Activated T-helper 17 cell treated with anti-CD3 and anti-CD28 coated beads, Interleukin-2, amount 50 U/mL, for 72 hours (primary cell): ENCODE measurements at regions not wholly inside any gene's neighbourhood (a gene's known extent, or its start where the extent isn't known, plus 50 kb on each side); places are given as distances from the start of the nearest gene placed in this dataset.

Experiments
- ATAC-seq: fragments of 150-1000 bp; cut with Tn5 transposase; replicated peaks from 2 replicates; pipeline ENCODE4 v1.10.0; 2021; ENCODE audit warnings: mild to moderate bottlenecking, moderate library complexity
- H3K27ac Mint-ChIP-seq: one replicate; pipeline ENCODE4 v1.8.0; 2022; ENCODE audit warnings: mixed read lengths
- H3K27me3 Mint-ChIP-seq: one replicate; pipeline ENCODE4 v1.8.0; 2022; ENCODE audit warnings: mixed read lengths
- H3K36me3 Mint-ChIP-seq: one replicate; pipeline ENCODE4 v1.8.0; 2022; ENCODE audit warnings: low read depth, mild to moderate bottlenecking, mixed read lengths
- H3K4me1 Mint-ChIP-seq: one replicate; pipeline ENCODE4 v1.8.0; 2022; ENCODE audit warnings: mixed read lengths
- H3K4me3 Mint-ChIP-seq: one replicate; pipeline ENCODE4 v1.8.0; 2022; ENCODE audit warnings: mild to moderate bottlenecking, mixed read lengths
- H3K9me3 Mint-ChIP-seq: one replicate; pipeline ENCODE4 v1.8.0; 2022; ENCODE audit warnings: mixed read lengths

DNA sequence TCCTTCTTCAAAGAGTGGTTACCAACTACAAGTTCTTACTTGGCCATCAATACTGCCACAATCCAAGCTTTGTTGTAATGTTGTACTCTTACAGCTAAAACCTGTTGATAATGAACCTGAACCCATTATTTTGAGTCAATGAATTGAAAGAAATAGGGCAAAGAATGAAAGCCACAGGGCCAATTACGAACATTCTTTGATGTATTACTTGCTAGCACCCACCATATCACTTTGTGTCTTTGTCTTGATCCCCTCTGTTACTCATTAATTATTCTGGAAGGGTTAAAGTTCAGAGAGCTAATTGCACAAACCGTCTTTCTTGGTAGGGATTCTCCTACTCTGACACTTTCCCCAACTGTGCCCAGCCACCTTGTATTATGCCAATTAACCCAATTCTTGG is 53.2 kb upstream of the TFEC start:
- H3K9me3 Mint-ChIP-seq: no peaks in the 10 kb centered on the region
- no peaks in the 10 kb centered on the region for H3K36me3 Mint-ChIP-seq
- H3K27me3 Mint-ChIP-seq: no peaks in the 10 kb centered on the region
- no peak overlapping the region for H3K4me3 Mint-ChIP-seq
- no peaks in the 10 kb centered on the region for H3K4me1 Mint-ChIP-seq
- no peak overlapping the region for H3K27ac Mint-ChIP-seq
- no peak for ATAC-seq

DNA sequence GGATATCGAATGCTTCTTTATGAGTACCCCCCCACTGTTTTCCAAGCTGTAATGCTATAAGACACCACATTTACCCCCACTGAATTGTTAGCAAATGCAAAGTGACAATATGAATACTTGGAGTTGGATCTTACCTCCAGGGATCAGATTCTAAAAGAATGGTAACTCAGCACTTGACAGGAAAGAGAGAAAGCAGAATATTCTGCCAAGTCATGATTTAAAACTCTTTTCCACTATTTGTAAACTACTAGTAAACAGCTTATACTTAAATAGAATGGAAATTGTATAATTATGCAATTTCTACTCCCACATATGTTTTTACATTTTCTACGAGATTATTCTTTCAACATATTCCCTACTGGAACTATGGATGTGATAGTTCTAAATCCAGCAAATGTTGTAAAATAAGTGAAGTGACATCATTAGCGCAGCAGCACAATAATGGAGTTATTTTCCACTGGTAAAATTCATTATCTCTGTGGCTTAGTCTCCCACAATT is 56.0 kb upstream of the TFEC start:
- H3K4me1 Mint-ChIP-seq: no peaks in the 10 kb centered on the region
- H3K27ac Mint-ChIP-seq: no peak overlapping the region
- no peaks in the 10 kb centered on the region for H3K9me3 Mint-ChIP-seq
- ATAC-seq: no peak
- H3K36me3 Mint-ChIP-seq: no peaks in the 10 kb centered on the region
- no peaks in the 10 kb centered on the region for H3K27me3 Mint-ChIP-seq
- H3K4me3 Mint-ChIP-seq: no peak overlapping the region

DNA sequence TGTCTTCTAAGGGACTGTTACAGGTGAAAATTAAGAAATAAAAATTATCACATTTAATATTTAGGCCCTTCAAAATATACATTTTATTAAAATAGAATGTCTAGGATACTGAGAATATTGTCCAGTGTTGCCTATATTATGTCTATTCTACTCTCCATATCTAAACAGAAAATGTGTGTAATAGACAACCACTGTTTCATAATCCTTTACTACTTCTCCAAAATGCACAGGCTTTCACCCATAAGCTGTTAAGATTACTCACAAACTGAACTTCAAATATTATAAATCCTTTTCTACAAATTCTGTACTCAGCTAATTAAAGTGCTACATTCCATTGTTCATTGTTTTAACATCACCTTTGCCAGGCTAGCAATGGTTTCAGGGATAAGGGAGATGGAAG is 56.7 kb upstream of the TFEC start:
- Mint-ChIP-seq H3K27ac (no peak overlapping the region), H3K4me1 (no peaks in the 10 kb centered on the region), H3K36me3 (no peaks in the 10 kb centered on the region), H3K9me3 (no peaks in the 10 kb centered on the region), H3K27me3 (no peaks in the 10 kb centered on the region), H3K4me3 (no peak overlapping the region)
- ATAC-seq: no peak

DNA sequence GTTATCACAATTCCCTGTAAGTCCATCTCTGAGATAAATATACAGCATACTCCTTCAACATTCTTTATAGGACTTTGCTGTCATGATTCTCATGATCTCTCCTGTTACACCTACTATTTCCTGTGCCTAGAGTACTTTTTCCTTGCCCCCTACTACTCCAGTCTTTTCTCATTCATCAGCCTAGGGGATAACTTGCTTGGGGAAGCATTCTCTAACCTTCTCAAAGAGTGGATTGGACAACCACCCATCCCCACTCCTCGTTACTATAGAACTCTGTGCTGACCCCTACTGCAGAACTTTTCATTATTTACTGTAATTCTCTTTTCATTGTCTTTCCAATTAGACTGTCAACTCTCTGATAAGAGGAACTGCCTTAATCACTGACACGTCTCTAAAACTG is 57.4 kb upstream of the TFEC start:
- Mint-ChIP-seq H3K9me3 (no peaks in the 10 kb centered on the region), H3K4me1 (no peaks in the 10 kb centered on the region), H3K36me3 (no peaks in the 10 kb centered on the region), H3K4me3 (no peak overlapping the region), H3K27ac (no peak overlapping the region), H3K27me3 (no peaks in the 10 kb centered on the region)
- no peak for ATAC-seq

DNA sequence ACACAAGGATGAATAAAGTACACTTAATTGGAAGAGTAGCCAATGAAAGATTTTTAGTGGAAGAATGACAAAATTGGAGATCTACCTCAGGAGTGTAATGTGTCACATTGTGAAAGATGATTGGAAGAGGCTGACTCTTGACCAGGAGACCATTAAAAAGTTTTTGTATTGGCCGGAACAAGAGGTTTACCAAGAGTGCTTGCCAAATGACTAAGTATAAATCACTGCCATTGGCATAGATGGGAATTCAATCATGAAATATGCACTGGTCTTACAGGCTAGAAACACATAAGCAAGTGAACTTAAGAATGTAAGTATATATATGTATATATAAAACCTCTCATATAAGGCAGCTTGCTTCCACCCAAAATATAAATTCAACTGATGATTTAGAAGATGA is 58.7 kb upstream of the TFEC start:
- ATAC-seq: no peak
- no peaks in the 10 kb centered on the region for H3K36me3 Mint-ChIP-seq
- H3K27me3 Mint-ChIP-seq: no peaks in the 10 kb centered on the region
- H3K27ac Mint-ChIP-seq: no peak overlapping the region
- H3K4me3 Mint-ChIP-seq: no peak overlapping the region
- H3K9me3 Mint-ChIP-seq: no peaks in the 10 kb centered on the region
- H3K4me1 Mint-ChIP-seq: no peaks in the 10 kb centered on the region

DNA sequence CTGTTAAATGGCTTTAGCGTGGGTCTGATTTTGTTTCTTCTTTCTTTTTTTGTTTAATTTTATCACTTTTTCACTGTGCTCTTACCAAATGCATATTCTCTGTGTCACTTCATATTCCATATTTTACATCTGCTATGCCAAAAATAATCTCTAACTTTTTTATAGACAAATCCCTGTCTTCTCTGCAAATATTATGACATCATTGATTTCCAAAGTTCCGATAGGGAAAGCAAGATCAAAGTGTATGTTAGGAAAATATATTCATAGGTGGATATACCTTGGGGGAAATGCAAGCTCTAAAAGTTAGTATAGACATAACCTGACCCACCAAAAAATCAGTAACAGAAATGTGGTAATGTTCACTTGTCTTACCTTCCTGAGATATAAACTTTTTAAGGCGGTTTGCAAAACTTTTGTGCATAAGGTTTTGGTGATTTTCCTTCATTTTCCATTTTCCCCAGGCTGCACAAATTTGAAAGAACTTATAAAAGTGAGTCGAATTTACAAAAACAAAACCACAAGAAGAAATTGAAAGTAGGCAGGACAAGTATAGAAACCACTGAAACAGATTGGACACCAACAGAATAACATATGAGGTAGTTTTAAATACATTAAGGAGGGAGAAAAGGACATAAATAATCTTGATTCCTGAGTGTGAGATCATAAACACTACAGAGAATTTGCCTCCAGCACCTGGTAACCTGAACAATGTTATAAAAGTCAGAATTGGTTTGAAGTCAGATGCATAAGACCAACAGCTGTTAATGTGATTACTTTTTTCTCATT is 63.1 kb upstream of the TFEC start:
- no peak for ATAC-seq
- peaks cover 9% of the 10 kb centered on the region for H3K27me3 Mint-ChIP-seq
- no peak overlapping the region for H3K27ac Mint-ChIP-seq
- no peaks in the 10 kb centered on the region for H3K4me1 Mint-ChIP-seq
- H3K9me3 Mint-ChIP-seq: no peaks in the 10 kb centered on the region
- no peaks in the 10 kb centered on the region for H3K36me3 Mint-ChIP-seq
- H3K4me3 Mint-ChIP-seq: no peak overlapping the region

DNA sequence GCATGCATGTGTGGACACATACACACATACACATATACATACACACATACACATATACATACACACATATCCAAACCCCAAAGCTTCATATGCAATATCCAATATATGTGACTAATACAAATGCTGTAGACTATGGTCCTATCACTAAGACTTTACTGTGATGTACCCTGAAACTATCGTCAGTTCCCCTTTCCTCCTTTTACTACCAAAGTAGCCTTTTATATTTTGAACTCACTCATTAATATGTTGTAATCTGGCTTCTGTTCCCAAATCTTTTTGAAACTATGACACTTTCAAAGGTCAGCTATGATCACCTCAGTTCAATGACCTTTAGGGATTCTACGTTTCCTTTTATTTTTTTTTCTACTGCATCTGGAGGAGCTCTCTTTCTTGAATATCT is 64.8 kb upstream of the TFEC start:
- no peaks in the 10 kb centered on the region for H3K9me3 Mint-ChIP-seq
- no peak overlapping the region for H3K4me3 Mint-ChIP-seq
- H3K27me3 Mint-ChIP-seq: peaks cover 16% of the 10 kb centered on the region
- H3K36me3 Mint-ChIP-seq: no peaks in the 10 kb centered on the region
- H3K27ac Mint-ChIP-seq: no peak overlapping the region
- ATAC-seq: no peak
- no peaks in the 10 kb centered on the region for H3K4me1 Mint-ChIP-seq

DNA sequence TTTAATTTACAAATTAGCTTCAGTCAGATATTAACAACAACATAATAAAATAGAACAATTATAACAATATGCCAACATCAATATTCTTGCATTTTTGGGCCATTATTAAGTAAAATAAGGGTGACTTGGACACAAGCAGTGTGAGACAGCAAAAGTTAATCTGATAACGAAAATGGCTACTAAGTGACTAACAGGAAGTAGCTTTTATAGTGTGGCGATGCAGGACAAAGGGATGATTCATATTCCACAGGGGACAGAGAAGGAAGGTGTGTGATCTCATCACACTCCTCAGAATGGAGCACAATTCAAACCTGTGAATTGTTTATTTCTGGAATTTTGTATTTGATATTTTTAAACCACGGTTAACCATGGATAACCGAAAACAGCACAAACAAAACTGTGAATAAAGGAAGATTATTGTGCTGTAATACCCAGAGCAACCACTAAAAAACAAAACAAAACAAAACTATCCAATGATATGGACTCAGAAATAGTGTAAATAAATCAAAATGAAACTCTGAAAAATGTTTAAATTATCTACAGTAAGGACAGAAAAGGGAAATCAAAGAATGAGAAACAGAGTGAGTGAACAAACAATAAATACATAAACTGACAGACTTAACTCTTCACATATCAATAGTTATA is 66.9 kb upstream of the TFEC start:
- peaks cover 30% of the 10 kb centered on the region for H3K27me3 Mint-ChIP-seq
- no peak overlapping the region for H3K4me3 Mint-ChIP-seq
- no peak overlapping the region for H3K27ac Mint-ChIP-seq
- no peak for ATAC-seq
- no peaks in the 10 kb centered on the region for H3K4me1 Mint-ChIP-seq
- no peaks in the 10 kb centered on the region for H3K36me3 Mint-ChIP-seq
- no peaks in the 10 kb centered on the region for H3K9me3 Mint-ChIP-seq

DNA sequence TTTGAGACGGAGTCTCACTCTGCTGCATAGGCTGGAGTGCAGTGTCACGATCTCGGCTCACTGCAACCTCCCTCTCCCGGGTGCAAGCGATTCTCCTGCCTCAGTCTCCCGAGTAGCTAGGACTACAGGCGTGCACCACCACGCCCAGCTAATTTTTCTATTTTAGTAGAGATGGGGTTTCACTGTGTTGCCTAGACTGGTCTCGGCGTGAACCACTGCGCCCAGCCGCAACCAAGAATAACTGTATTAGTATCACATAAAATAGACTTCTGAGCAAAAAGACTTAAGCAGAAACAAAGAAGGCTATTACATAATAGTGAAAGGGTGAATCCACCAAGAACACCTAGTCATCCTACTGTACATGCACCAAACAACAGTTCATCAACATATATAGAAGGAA is 67.6 kb upstream of the TFEC start:
- Mint-ChIP-seq H3K9me3 (no peaks in the 10 kb centered on the region), H3K4me3 (no peak overlapping the region), H3K4me1 (no peaks in the 10 kb centered on the region), H3K36me3 (no peaks in the 10 kb centered on the region), H3K27ac (no peak overlapping the region), H3K27me3 (peaks cover 35% of the 10 kb centered on the region)
- ATAC-seq: no peak

DNA sequence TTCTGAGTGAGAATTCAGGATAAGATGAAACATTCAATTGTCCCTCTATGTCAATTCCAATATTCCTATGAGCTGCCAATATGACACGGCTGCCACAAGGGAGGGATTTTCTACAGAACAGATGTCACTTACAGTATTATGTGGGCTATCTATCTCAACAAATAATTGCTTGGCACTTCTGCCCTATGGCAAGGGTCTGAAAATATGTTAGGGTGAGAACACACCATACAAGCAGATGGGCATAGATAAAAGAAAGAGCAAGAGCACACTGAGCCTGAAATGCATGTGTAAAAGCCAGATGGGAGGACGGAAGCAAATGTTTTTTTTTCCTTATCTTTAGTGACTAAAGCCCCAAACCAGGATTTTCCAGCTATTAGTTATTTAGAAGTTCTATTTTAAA is 70.1 kb upstream of the TFEC start:
- Mint-ChIP-seq H3K27ac (no peak overlapping the region), H3K36me3 (no peaks in the 10 kb centered on the region), H3K4me3 (no peak overlapping the region), H3K4me1 (no peaks in the 10 kb centered on the region), H3K27me3 (peaks cover 36% of the 10 kb centered on the region), H3K9me3 (no peaks in the 10 kb centered on the region)
- ATAC-seq: no peak

DNA sequence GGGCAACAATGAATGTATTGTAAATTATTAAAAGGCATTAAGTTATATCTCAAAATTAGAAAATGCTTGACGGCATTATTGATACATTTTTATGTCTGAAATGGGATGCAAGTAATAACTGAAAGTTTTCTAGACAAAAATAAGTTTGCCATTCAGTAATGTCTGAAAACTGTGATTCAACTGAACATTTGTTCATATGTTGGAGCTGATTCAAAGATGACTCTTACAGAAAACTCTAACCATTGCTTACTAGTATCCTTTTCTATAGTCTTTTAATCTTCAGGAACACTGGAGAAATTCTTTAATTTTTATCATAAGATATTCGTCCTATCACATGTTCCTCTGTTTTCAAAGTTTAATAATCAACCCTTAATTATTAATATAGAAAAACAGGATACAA is 71.1 kb upstream of the TFEC start:
- Mint-ChIP-seq H3K36me3 (no peaks in the 10 kb centered on the region), H3K4me3 (no peak overlapping the region), H3K27ac (no peak overlapping the region), H3K9me3 (no peaks in the 10 kb centered on the region), H3K4me1 (no peaks in the 10 kb centered on the region), H3K27me3 (peaks cover 29% of the 10 kb centered on the region)
- no peak for ATAC-seq

DNA sequence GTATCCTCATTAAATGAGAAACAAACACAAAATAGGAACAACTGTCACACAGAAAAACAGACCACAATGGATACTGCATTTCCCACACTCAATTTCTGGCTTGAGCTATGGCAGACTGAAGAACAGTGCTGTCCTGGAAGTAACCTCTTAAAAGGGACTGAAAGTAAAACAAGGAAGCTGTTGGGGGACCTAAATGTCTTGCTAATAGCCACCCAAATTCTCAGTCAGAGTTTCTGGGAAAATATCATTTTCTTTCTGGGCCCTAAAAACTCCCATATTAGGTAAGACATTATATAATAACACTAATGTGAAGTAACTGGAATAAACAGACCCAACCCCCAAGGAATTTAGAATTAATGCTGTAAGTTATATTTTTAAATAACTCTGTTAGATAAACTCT is 80.9 kb upstream of the TFEC start:
- Mint-ChIP-seq H3K27ac (no peak overlapping the region), H3K9me3 (peaks cover 4% of the 10 kb centered on the region), H3K4me1 (no peaks in the 10 kb centered on the region), H3K36me3 (no peaks in the 10 kb centered on the region), H3K4me3 (no peak overlapping the region), H3K27me3 (peaks cover 8% of the 10 kb centered on the region)
- no peak for ATAC-seq

DNA sequence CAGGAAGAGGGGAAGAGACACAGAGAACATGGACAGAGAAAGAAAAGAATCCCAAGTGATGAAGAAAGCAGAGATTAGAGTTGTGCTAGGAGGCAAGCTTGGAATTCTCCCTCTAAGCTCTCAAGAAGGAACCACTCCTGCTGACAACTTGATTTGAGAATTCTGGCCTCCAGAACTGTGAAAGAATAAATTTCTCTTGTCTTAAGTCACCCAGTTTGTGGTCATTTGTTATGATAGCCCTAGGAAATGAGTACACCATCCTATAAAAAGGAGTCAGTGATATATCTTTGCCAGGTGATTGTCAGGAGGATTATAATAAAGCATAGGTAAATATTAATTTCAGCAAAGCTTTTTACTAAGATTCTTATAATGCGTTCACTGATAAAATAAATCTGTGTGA is 82.7 kb upstream of the TFEC start:
- no peaks in the 10 kb centered on the region for H3K36me3 Mint-ChIP-seq
- no peaks in the 10 kb centered on the region for H3K4me1 Mint-ChIP-seq
- peaks cover 4% of the 10 kb centered on the region for H3K9me3 Mint-ChIP-seq
- H3K27ac Mint-ChIP-seq: no peak overlapping the region
- H3K27me3 Mint-ChIP-seq: peaks cover 11% of the 10 kb centered on the region
- H3K4me3 Mint-ChIP-seq: no peak overlapping the region
- no peak for ATAC-seq

DNA sequence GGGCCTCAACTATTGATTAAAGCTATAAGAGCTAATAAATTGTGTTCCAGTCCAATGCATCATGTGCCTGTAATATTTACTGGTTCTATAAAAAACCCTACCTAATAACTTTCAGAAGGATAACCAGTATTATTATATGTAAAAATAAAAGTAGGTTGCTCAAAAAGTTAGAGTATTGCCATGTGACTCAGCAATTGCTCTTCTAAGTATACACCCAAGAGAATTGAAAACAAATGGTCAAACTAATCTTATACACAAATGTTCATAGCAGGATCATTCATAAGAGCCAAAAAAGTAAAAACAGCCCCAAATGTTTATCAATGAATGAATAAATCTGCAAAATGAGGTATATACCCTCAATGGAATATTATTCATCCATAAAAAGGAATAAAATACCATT is 89.5 kb upstream of the TES start:
- no peaks in the 10 kb centered on the region for H3K9me3 Mint-ChIP-seq
- no peak overlapping the region for H3K4me3 Mint-ChIP-seq
- H3K27me3 Mint-ChIP-seq: peaks cover 11% of the 10 kb centered on the region
- no peaks in the 10 kb centered on the region for H3K36me3 Mint-ChIP-seq
- no peaks in the 10 kb centered on the region for H3K4me1 Mint-ChIP-seq
- no peak for ATAC-seq
- no peak overlapping the region for H3K27ac Mint-ChIP-seq

DNA sequence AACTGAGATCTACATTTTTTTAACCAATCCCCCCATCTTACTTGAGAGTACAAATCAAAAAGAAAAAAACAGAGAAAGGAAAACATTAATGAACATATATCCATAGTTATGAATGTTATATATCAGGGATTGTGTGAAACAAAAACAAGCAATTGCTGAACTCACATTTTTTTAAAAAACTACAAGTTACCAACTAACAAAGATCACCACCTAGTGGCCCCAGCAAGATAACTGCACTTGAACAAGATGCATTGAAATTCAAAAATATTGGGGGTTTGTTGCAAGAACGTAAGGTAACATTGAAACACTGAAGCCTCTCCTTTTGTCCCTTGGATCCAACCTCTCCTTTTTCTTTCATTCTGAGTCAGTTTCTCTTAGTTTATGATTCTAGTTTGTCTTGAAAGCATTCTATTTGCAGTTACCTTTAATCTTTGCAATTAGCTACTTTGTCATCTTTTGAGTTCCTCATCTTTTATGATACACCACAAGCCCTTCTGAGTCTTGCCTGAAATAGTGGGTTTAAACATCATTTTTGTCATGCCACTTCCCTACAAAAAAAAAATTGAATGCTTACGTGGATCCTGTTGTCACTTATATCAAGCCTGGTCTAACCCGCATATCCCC is 87.3 kb upstream of the TES start:
- no peak for ATAC-seq
- no peak overlapping the region for H3K4me3 Mint-ChIP-seq

More for the DNA sequence above, 87.3 kb upstream of the TES start:
- no peak overlapping the region for H3K27ac Mint-ChIP-seq
- H3K36me3 Mint-ChIP-seq: no peaks in the 10 kb centered on the region
- H3K4me1 Mint-ChIP-seq: no peaks in the 10 kb centered on the region
- H3K9me3 Mint-ChIP-seq: no peaks in the 10 kb centered on the region
- H3K27me3 Mint-ChIP-seq: peaks cover 8% of the 10 kb centered on the region
